ENCODE measurements at regions not wholly inside any gene's neighbourhood (a gene's known extent, or its start where the extent isn't known, plus 50 kb on each side); places are given as distances from the start of the nearest gene placed in this dataset.

GRCh38 chr7:56483861-56484550, 367.8 kb upstream of the NUPR2 start:
- 49% methylated on average over 16 of the region's 40 CpGs; no CpG with 5 or more reads in 1 of the 2 experiments for WGBS, 2 experiments (ENCODE audit: extremely low coverage in 2 of 2, insufficient read length in 1 of 2)
- H3K4me2 ChIP-seq (ENCODE audit: low read depth, low read length): no peak overlapping the region
- no peak overlapping the region for H3K27ac ChIP-seq (ENCODE audit: insufficient read depth, low read length)
- BruUV-seq (replicated peaks): no TSS peak
- no peak overlapping the region for H2BK20ac ChIP-seq (ENCODE audit: low read depth, low read length)
- H4K8ac ChIP-seq (ENCODE audit: low read depth in 2 of 2, low read length in 2 of 2): no peak overlapping the region
- no peak overlapping the region for H3K56ac ChIP-seq (ENCODE audit: extremely low read depth, insufficient read depth, low read length)
- no peak overlapping the region for H2AFZ ChIP-seq (replicated peaks; ENCODE audit: low read length, poor library complexity)
- H3K18ac ChIP-seq (ENCODE audit: low read depth, low read length): no peak overlapping the region
- no peak overlapping the region for H2AK9ac ChIP-seq (replicated peaks; ENCODE audit: low read depth, low read length, poor library complexity)
- H3K14ac ChIP-seq (replicated peaks; ENCODE audit: low read depth, low read length): no peak overlapping the region
- H3K9ac ChIP-seq (ENCODE audit: low read depth, low read length): no peak overlapping the region
- H3K4me1 ChIP-seq (ENCODE audit: control insufficient read depth, insufficient read depth, low read length): no peaks in the 10 kb centered on the region
- no peak overlapping the region for H3K4ac ChIP-seq (ENCODE audit: low read depth, low read length)
- ATAC-seq (ENCODE audit: low read depth) (no peak), DNase-seq (no peak)
- no peaks in the 10 kb centered on the region for H3K9me1 ChIP-seq (ENCODE audit: insufficient read depth, low read length)
- intact Hi-C loops (cut with micrococcal nuclease): no loop called here
- no peak overlapping the region for H4K91ac ChIP-seq (ENCODE audit: insufficient read depth, low read depth, low read length)
- H2AK5ac ChIP-seq (ENCODE audit: low read depth, low read length): no peak overlapping the region
- ChIA-PET POLR2A (ENCODE audit: unreplicated experiment) (no interaction called here), CTCF (no interaction called here)
- TF ChIP-seq RAD21 (IDR thresholded peaks at IDR 0.05; ENCODE audit: low read length): no peak
- TF ChIP-seq ELK1 (IDR thresholded peaks at IDR 0.05; ENCODE audit: borderline replicate concordance, low read depth, low read length): no peak
- TF ChIP-seq RCOR1 (IDR thresholded peaks at IDR 0.05; ENCODE audit: insufficient replicate concordance, low read length): no peak
- TF ChIP-seq SMC3 (IDR thresholded peaks at IDR 0.05; ENCODE audit: low read depth, low read length): no peak
- TF ChIP-seq MXI1 (IDR thresholded peaks at IDR 0.05; ENCODE audit: borderline replicate concordance, low read depth, low read length): no peak
- no peak for TF ChIP-seq BHLHE40 (IDR thresholded peaks at IDR 0.05; ENCODE audit: low read depth, low read length)
- TF ChIP-seq NFE2L2 (IDR thresholded peaks at IDR 0.05; ENCODE audit: low read depth, low read length): no peak
- no peak for TF ChIP-seq USF2 (IDR thresholded peaks at IDR 0.05; ENCODE audit: low read depth, low read length)
- no peak for TF ChIP-seq MAZ (IDR thresholded peaks at IDR 0.05; ENCODE audit: borderline replicate concordance, low read depth, low read length)
- TF ChIP-seq CTCF (conservative IDR thresholded peaks at IDR 0.05; ENCODE audit: low read depth, low read length): no peak
- TF ChIP-seq POLR2A (IDR thresholded peaks at IDR 0.05; ENCODE audit: low read depth, low read length): no peak
- no peak for TF ChIP-seq CHD1 (IDR thresholded peaks at IDR 0.05; ENCODE audit: low read depth, low read length)
- TF ChIP-seq MAFK (IDR thresholded peaks at IDR 0.05; ENCODE audit: low read depth, low read length): no peak
- no peak for TF ChIP-seq FOS (IDR thresholded peaks at IDR 0.05; ENCODE audit: low read depth, low read length)
- peaks cover 44% of the 10 kb centered on the region for H3K9me3 ChIP-seq (ENCODE audit: control insufficient read depth, insufficient read depth, low read length)
- no peak overlapping the region for H2BK120ac ChIP-seq (ENCODE audit: low read depth, low read length)
- no peak overlapping the region for H2BK15ac ChIP-seq (ENCODE audit: low read depth, low read length)
- H2BK5ac ChIP-seq (ENCODE audit: low read depth, low read length, poor library complexity, severe bottlenecking): no peak overlapping the region
- no peak overlapping the region for H4K5ac ChIP-seq (ENCODE audit: low read depth, low read length)
- H3K23ac ChIP-seq (ENCODE audit: low read depth, low read length): no peak overlapping the region
- in situ Hi-C loops (cut with MboI; ENCODE audit: low sequenced_read_pairs): no loop called here
- H3K79me1 ChIP-seq (ENCODE audit: low read depth in 1 of 2, low read length in 2 of 2): no peaks in the 10 kb centered on the region
- dilution Hi-C loops (cut with HindIII; ENCODE audit: low sequenced_read_pairs, unreplicated experiment): no loop called here
- H3K4me3 ChIP-seq (ENCODE audit: insufficient read depth, low read depth, low read length): no peak overlapping the region
- no peaks in the 10 kb centered on the region for H3K36me3 ChIP-seq (ENCODE audit: control insufficient read depth, insufficient read depth, low read length)
- no peaks in the 10 kb centered on the region for H4K20me1 ChIP-seq (ENCODE audit: insufficient read depth, low read length)
- no peaks in the 10 kb centered on the region for H3K27me3 ChIP-seq (ENCODE audit: control insufficient read depth, insufficient read depth, low read length)
